ENCODE measurements at regions not wholly inside any gene's neighbourhood (a gene's known extent, or its start where the extent isn't known, plus 50 kb on each side); places are given as distances from the start of the nearest gene placed in this dataset.

GRCh38 chr6:6881438-6882225 is 226.1 kb upstream of the RREB1 start:
- no peak overlapping the region for H3K27ac ChIP-seq

GRCh38 chr6:6882592-6882991 is 225.2 kb upstream of the RREB1 start:
- TF ChIP-seq ZFX (IDR thresholded peaks at IDR 0.05) (no peak), CTCF (conservative IDR thresholded peaks at IDR 0.05) (no peak)

More at GRCh38 chr6:6881438-6882225, 226.1 kb upstream of the RREB1 start:
- TF ChIP-seq ZFX (IDR thresholded peaks at IDR 0.05) (no peak), CTCF (conservative IDR thresholded peaks at IDR 0.05) (no peak)

GRCh38 chr6:6883011-6883410 is 224.8 kb upstream of the RREB1 start:
- TF ChIP-seq CTCF (conservative IDR thresholded peaks at IDR 0.05) (no peak), ZFX (IDR thresholded peaks at IDR 0.05) (no peak)
- H3K27ac ChIP-seq, result no peak overlapping the region

More at GRCh38 chr6:6882592-6882991, 225.2 kb upstream of the RREB1 start:
- no peak overlapping the region for H3K27ac ChIP-seq

- TF ChIP-seq ZFX (IDR thresholded peaks at IDR 0.05) (no peak), CTCF (conservative IDR thresholded peaks at IDR 0.05) (no peak)
Measured at GRCh38 chr6:6884193-6884627, 223.6 kb upstream of the RREB1 start.

GRCh38 chr6:6884916-6885315 is 222.8 kb upstream of the RREB1 start:
- H3K27ac ChIP-seq, result no peak overlapping the region
- TF ChIP-seq CTCF (conservative IDR thresholded peaks at IDR 0.05) (no peak), ZFX (IDR thresholded peaks at IDR 0.05) (no peak)

More at GRCh38 chr6:6884193-6884627, 223.6 kb upstream of the RREB1 start:
- no peak overlapping the region for H3K27ac ChIP-seq

- no peak for TF ChIP-seq ZFX (IDR thresholded peaks at IDR 0.05)
- TF ChIP-seq CTCF (conservative IDR thresholded peaks at IDR 0.05), result no peak
- H3K27ac ChIP-seq, result no peak overlapping the region
Measured at GRCh38 chr6:6885521-6886170, 222.1 kb upstream of the RREB1 start.
